ENCODE measurements at regions not wholly inside any gene's neighbourhood (a gene's known extent, or its start where the extent isn't known, plus 50 kb on each side); places are given as distances from the start of the nearest gene placed in this dataset.
"Not testable (repeated sequence)": the region's sequence is repeated elsewhere in the genome, so short reads cannot be mapped to it uniquely, and the experiment has no call there.

GRCh38 chr1:233815865-233816264 lies 88.6 kb upstream of the SLC35F3 start:
- Histone ChIP-seq H3K9me2 (replicated peaks; ENCODE audit: insufficient read depth, low read length) (no peaks in the 10 kb centered on the region), H4K20me1 (ENCODE audit: insufficient read depth, low read length) (no peaks in the 10 kb centered on the region), H3K27me3 (replicated peaks; ENCODE audit: insufficient read depth, low read length) (no peaks in the 10 kb centered on the region), H3K36me3 (replicated peaks; ENCODE audit: insufficient read depth, low read length) (no peaks in the 10 kb centered on the region), H3K9ac (ENCODE audit: low read length) (no peak overlapping the region), H3K27ac (ENCODE audit: low read length) (no peak overlapping the region), H3K4me3 (ENCODE audit: low read length) (no peak overlapping the region), H3K4me2 (ENCODE audit: low read depth, low read length) (no peak overlapping the region), H2AFZ (ENCODE audit: low read length) (no peak overlapping the region), H3F3A (ENCODE audit: insufficient read depth, low read length) (no peaks in the 10 kb centered on the region), H3K9me3 (replicated peaks; ENCODE audit: insufficient read depth, low read length) (no peaks in the 10 kb centered on the region), H3K4me1 (ENCODE audit: low read length) (no peaks in the 10 kb centered on the region), H3K79me2 (ENCODE audit: low read length) (no peaks in the 10 kb centered on the region)
- DNase-seq, result no peak
- no peak for TF ChIP-seq EZH2 (optimal IDR thresholded peaks at IDR 0.05; ENCODE audit: low read depth, low read length)
- no peak for TF ChIP-seq EZH2phosphoT487 (IDR thresholded peaks at IDR 0.05; ENCODE audit: low read length)
- TF ChIP-seq CTCF (IDR thresholded peaks at IDR 0.05; ENCODE audit: low read length), result no peak

GRCh38 chr1:233816348-233816747 lies 88.1 kb upstream of the SLC35F3 start:
- Histone ChIP-seq H3K36me3 (replicated peaks; ENCODE audit: insufficient read depth, low read length) (no peaks in the 10 kb centered on the region), H2AFZ (ENCODE audit: low read length) (no peak overlapping the region), H3K79me2 (ENCODE audit: low read length) (no peaks in the 10 kb centered on the region), H3K9me3 (replicated peaks; ENCODE audit: insufficient read depth, low read length) (no peaks in the 10 kb centered on the region), H3K4me2 (ENCODE audit: low read depth, low read length) (no peak overlapping the region), H3K4me1 (ENCODE audit: low read length) (no peaks in the 10 kb centered on the region), H3K4me3 (ENCODE audit: low read length) (no peak overlapping the region), H3K27me3 (replicated peaks; ENCODE audit: insufficient read depth, low read length) (no peaks in the 10 kb centered on the region), H3K9me2 (replicated peaks; ENCODE audit: insufficient read depth, low read length) (no peaks in the 10 kb centered on the region), H3K27ac (ENCODE audit: low read length) (no peak overlapping the region), H4K20me1 (ENCODE audit: insufficient read depth, low read length) (no peaks in the 10 kb centered on the region), H3F3A (ENCODE audit: insufficient read depth, low read length) (no peaks in the 10 kb centered on the region), H3K9ac (ENCODE audit: low read length) (no peak overlapping the region)
- no peak for TF ChIP-seq EZH2 (optimal IDR thresholded peaks at IDR 0.05; ENCODE audit: low read depth, low read length)
- TF ChIP-seq EZH2phosphoT487 (IDR thresholded peaks at IDR 0.05; ENCODE audit: low read length), result no peak
- TF ChIP-seq CTCF (IDR thresholded peaks at IDR 0.05; ENCODE audit: low read length), result no peak
- no peak for DNase-seq

GRCh38 chr1:233819042-233819441 lies 85.4 kb upstream of the SLC35F3 start:
- no peaks in the 10 kb centered on the region for H3K9me3 ChIP-seq (replicated peaks; ENCODE audit: insufficient read depth, low read length)
- no peaks in the 10 kb centered on the region for H3K36me3 ChIP-seq (replicated peaks; ENCODE audit: insufficient read depth, low read length)
- H3K9me2 ChIP-seq (replicated peaks; ENCODE audit: insufficient read depth, low read length), result no peaks in the 10 kb centered on the region
- no peaks in the 10 kb centered on the region for H3K27me3 ChIP-seq (replicated peaks; ENCODE audit: insufficient read depth, low read length)
- H3K4me3 ChIP-seq (ENCODE audit: low read length), result no peak overlapping the region
- H3K4me2 ChIP-seq (ENCODE audit: low read depth, low read length), result no peak overlapping the region
- H3K9ac ChIP-seq (ENCODE audit: low read length), result no peak overlapping the region
- no peak for TF ChIP-seq EZH2 (optimal IDR thresholded peaks at IDR 0.05; ENCODE audit: low read depth, low read length)
- TF ChIP-seq EZH2phosphoT487 (IDR thresholded peaks at IDR 0.05; ENCODE audit: low read length), result no peak
- TF ChIP-seq CTCF (IDR thresholded peaks at IDR 0.05; ENCODE audit: low read length), result no peak
- no peak overlapping the region for H2AFZ ChIP-seq (ENCODE audit: low read length)
- no peak for DNase-seq
- H3F3A ChIP-seq (ENCODE audit: insufficient read depth, low read length), result no peaks in the 10 kb centered on the region
- H3K4me1 ChIP-seq (ENCODE audit: low read length), result no peaks in the 10 kb centered on the region
- H3K27ac ChIP-seq (ENCODE audit: low read length), result no peak overlapping the region
- no peaks in the 10 kb centered on the region for H4K20me1 ChIP-seq (ENCODE audit: insufficient read depth, low read length)
- H3K79me2 ChIP-seq (ENCODE audit: low read length), result no peaks in the 10 kb centered on the region

- H3K27me3 ChIP-seq (replicated peaks; ENCODE audit: insufficient read depth, low read length); H3K4me3 ChIP-seq (ENCODE audit: low read length); H3K4me1 ChIP-seq (ENCODE audit: low read length); DNase-seq; H3K9me3 ChIP-seq (replicated peaks; ENCODE audit: insufficient read depth, low read length); H3K79me2 ChIP-seq (ENCODE audit: low read length); H3F3A ChIP-seq (ENCODE audit: insufficient read depth, low read length); H3K4me2 ChIP-seq (ENCODE audit: low read depth, low read length); H2AFZ ChIP-seq (ENCODE audit: low read length); H4K20me1 ChIP-seq (ENCODE audit: insufficient read depth, low read length); H3K27ac ChIP-seq (ENCODE audit: low read length); H3K9ac ChIP-seq (ENCODE audit: low read length); H3K36me3 ChIP-seq (replicated peaks; ENCODE audit: insufficient read depth, low read length); H3K9me2 ChIP-seq (replicated peaks; ENCODE audit: insufficient read depth, low read length): not testable (repeated sequence)
Observed at GRCh38 chr1:233824179-233824578, 80.3 kb upstream of the SLC35F3 start.

GRCh38 chr1:233827937-233828336 lies 76.5 kb upstream of the SLC35F3 start:
- not testable (repeated sequence) for H3K4me1 ChIP-seq (ENCODE audit: low read length); H3K4me2 ChIP-seq (ENCODE audit: low read depth, low read length); H4K20me1 ChIP-seq (ENCODE audit: insufficient read depth, low read length); H3K36me3 ChIP-seq (replicated peaks; ENCODE audit: insufficient read depth, low read length); H3K27me3 ChIP-seq (replicated peaks; ENCODE audit: insufficient read depth, low read length); H3K79me2 ChIP-seq (ENCODE audit: low read length); H3K9me3 ChIP-seq (replicated peaks; ENCODE audit: insufficient read depth, low read length); H3K27ac ChIP-seq (ENCODE audit: low read length); H3F3A ChIP-seq (ENCODE audit: insufficient read depth, low read length); H3K4me3 ChIP-seq (ENCODE audit: low read length); H3K9ac ChIP-seq (ENCODE audit: low read length); H2AFZ ChIP-seq (ENCODE audit: low read length); DNase-seq; H3K9me2 ChIP-seq (replicated peaks; ENCODE audit: insufficient read depth, low read length)
